GM21381 (cell line): ENCODE measurements at regions not wholly inside any gene's neighbourhood (a gene's known extent, or its start where the extent isn't known, plus 50 kb on each side); places are given as distances from the start of the nearest gene placed in this dataset.

Experiments used
- ATAC-seq: cut with Tn5 transposase; IDR thresholded peaks from one replicate; pipeline ENCODE4 v1.9.1; 2021; ENCODE audit warnings: mild to moderate bottlenecking, moderate library complexity; ENCODE audit not compliant: unreplicated experiment

DNA sequence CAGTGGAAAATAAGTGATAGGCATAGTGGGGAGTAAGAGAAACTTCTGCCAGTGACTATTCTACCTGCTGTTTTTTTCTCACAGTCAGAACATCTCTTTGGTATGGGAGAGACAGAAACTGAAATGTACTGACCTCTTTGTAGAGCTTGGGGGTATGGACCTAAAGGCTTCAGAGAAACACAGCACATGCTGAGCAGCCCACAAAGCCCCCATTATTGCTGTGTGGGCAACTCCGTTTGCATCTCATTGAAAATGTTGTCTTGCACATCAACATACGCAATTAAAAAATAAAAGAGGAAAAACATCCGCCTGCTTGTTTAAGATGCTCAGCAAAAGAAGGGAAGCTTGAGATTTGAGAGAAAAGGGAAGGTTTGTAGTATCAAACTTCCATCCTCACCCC lies 443.4 kb upstream of the SEMA6D start:
- no peak for ATAC-seq

DNA sequence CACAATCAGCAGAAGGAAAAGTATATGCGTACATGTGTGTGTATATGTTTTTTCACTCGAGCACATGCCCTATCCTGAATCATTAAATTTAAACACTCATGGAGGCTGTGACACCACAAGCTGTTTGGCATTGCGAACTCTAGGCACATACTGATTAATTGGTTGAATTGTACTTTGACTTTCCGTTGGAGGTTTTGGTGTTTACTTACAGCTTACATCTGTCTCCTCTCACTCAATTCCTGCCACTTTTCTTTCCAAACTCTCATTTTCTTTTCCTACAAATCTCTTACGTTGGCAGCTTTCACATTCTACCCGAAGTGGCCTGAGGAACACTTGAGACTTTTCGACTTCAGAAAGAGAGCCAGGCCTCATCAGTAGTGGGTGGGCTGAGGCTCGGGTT lies 434.1 kb upstream of the SEMA6D start:
- no peak for ATAC-seq

GRCh38 chr15:47288794-47289193 lies 428.5 kb upstream of the SEMA6D start:
- ATAC-seq: no peak

- no peak for ATAC-seq
Measured at GRCh38 chr15:47289656-47290055, 427.6 kb upstream of the SEMA6D start.

- ATAC-seq: no peak
Measured at GRCh38 chr15:47291767-47292166, 425.5 kb upstream of the SEMA6D start.

GRCh38 chr15:47292638-47293190 lies 424.6 kb upstream of the SEMA6D start:
- ATAC-seq: no peak

DNA sequence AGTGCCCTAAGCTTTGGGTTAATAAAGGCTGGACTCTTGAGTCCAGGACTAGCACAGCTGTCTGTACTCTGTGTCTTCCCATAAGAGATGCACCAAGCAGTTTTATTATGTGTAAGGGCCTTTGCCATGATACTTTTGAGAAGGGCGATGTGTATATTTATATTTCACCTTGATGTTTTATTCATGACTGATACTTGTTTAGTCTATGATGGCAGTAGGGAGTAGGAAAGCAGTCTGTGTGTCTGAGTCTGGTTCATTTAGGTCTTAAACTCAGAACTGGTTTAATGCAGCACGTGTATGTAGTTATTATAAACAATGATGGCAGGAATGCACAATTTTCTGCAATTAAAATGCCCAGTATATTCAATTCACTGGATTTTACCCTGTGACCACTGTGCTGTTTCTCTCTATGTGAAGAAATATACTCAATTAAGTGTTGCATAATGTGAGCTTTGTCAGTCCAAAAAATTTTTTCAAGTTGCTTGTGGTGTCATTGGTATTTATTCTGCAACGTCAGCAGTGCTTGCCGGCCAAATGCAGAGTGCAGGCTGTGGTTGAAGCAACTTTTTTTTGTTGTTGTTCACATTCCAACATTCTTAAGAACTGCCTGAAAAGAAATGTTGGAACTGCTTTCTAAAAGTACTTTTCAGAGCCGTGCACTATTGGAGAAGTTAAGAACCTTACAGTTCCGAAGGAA lies 423.7 kb upstream of the SEMA6D start:
- ATAC-seq: no peak

- ATAC-seq: no peak
Measured at GRCh38 chr15:47294765-47295259, 422.5 kb upstream of the SEMA6D start.

GRCh38 chr15:47296881-47297280 lies 420.4 kb upstream of the SEMA6D start:
- no peak for ATAC-seq

GRCh38 chr15:47299846-47300434 lies 417.4 kb upstream of the SEMA6D start:
- ATAC-seq: no peak

- ATAC-seq: no peak
Measured at GRCh38 chr15:47300596-47300995, 416.7 kb upstream of the SEMA6D start.

DNA sequence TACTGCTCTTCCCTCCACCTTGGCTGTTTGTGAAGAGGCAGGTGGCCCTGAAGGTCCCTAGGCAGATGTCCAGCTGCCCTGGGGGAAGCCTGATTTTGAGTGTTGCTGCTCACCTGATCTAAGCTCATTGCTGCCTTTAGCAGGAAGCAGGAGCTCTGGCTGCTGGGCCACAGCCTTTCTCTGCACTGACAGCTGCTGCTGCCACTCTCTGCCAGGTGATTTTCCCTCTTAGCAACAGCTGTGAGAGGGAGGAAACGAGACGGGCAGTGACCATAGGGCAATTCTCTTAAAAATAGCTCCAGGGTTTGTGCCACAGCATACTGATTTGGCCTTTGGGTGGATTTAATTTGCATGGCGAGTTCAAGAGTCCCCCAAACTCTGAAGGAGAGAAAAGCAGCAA lies 415.8 kb upstream of the SEMA6D start:
- ATAC-seq: no peak

DNA sequence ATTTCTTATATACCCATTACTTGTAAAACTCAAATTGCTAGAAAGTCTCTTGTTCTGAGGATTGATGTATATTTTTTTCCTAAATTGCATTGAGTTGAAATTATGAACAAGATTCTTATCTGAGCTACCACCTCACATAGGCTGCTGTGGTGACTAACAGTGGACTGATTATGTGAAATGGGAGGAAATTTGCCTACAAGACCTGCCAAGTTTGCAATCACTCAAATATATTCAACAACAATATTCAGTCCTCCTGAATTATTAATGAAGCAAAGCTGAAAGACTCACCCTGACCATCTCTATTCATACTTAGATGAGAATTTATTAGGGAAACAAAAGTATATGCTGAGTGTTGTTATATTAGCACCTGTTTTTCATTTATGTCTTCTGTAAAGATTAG lies 412.6 kb upstream of the SEMA6D start:
- ATAC-seq: no peak

DNA sequence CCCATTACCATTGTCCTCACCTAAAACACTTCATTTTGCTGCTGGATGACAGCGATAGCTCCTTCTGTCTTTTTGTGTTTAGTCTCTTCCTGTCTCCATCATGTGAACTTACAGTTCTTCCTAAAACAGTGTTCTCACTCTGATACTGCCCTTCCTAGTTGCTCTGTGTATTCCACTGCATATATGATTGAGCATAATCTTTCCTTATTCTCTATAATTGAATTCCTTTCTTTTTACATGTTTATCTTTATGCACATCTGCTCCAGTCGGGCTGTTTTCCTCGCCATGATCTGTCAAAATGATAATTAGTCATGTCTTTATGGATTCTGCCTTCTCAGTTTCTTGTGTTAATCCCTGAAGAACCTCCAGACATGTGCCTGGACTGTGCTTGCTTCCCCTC lies 405.1 kb upstream of the SEMA6D start:
- no peak for ATAC-seq

- no peak for ATAC-seq
Measured at GRCh38 chr15:47326410-47327333, 390.6 kb upstream of the SEMA6D start.

DNA sequence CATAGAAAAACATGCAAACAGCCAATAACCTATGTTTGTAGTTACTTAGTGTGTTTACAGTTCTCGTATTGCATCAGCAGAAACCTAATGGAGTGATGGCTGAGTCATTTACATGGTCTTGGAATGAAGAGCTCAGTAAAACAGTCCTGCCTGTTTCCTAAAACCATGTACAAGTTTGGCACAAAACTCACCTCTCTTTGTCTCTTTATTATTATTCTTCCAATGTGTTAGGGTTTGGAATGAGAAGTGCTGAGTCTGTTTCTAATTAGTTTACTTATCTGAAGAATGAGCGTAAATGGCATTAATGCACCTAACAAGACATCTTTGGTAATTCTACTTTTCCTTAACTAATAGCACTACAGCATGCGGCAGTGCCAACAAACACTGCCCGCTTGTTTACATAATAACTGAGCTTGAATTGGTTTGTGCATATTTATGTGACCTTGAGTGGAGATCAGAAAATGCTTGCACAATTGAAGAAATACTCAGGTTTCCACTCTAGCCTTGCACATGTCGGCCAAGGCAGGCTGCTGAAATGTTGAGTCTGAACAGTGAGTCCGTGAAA lies 385.4 kb upstream of the SEMA6D start:
- no peak for ATAC-seq

DNA sequence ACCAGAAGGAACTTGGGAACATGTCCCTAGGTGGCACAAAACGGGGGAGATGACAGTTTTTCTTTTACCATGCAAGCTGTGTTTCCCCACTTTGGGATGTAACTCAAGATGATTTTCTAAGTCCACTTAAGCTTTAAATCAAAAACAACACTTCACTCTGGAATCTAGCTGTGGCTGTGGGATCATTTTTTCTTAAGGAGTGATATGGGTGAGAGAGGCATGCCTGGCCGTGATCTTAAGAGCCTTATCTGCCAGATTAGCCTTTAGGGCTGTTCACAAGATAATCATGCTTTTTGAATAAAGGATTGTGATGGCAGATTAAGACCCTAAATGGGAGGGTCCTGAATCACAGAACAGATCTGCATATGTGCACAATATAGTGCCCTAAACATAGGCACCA lies 384.8 kb upstream of the SEMA6D start:
- no peak for ATAC-seq

DNA sequence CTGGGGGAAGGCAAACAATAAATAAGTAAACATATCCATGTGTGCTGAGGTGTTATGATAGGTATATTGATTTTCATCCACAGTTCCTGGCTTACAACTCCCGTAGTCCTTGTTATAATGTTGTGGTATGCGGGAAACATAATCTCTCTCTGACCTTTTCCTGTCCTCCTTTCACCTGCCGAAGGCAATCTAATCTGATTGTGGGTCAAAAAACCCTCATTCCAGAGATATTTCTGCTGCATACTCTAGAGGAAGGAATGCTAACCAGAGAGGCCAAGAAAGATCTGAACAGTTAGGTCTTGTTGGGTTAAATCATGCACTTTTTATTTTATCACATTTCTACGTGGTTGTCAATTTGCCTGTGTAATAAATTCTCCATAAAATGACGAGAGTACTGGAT lies 383.6 kb upstream of the SEMA6D start:
- no peak for ATAC-seq

DNA sequence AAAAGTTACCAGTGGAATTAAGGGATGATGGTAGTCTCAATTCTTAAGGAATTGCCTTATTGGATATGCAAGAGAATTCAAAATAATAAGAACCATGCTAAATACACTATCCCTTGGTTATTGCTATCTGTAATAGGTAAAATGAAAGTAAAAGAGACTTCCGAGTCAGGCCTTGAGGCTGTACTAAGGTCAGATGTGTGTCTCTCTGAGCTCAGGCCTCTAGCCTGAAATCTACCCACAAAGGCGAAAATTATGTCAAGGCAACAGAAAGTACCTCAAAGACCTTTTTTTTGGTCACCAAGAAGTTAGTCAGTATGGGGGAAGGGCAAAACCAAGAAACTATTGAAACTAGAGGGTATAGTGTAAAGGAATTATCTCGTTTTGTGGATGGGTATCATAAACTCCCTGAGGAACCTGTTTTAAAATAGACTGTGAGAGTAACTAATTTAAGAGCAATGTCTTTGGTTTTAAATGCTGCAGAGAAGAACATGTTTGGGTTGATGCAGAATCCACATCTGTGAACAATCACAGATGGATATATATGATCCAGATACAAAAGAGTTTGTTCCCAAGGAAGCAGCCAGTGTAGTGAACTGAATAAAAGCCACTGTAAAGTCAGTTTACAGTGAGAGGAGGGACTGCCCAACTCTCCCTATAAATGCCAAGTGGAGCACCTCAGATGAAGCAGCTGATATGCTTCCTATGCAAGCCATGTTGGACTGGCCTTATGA lies 382.3 kb upstream of the SEMA6D start:
- no peak for ATAC-seq

- no peak for ATAC-seq
Measured at GRCh38 chr15:47337106-47337505, 380.2 kb upstream of the SEMA6D start.
